ENCODE measurements at regions not wholly inside any gene's neighbourhood (a gene's known extent, or its start where the extent isn't known, plus 50 kb on each side); places are given as distances from the start of the nearest gene placed in this dataset.

GRCh38 chr2:9139491-9140443, 66.8 kb upstream of the ASAP2 start:
- no peak overlapping the region for H3K27ac ChIP-seq (replicated peaks in 1 of 4)
- intact Hi-C loops (cut with DNase I), result loop anchor here (2.0 to 5.0 kb wide), 2 partner anchors 267 to 283 kb away; partner anchors contain the start of genes CPSF3 and ITGB1BP1
- WGBS, result 37% methylated on average over 16 of the region's 19 CpGs
- H3K4me3 ChIP-seq, result no peak overlapping the region
- peaks cover 10 to 29% (median 24%) of the 10 kb centered on the region in 4 donors for H3K4me1 ChIP-seq
- DNase-seq (ENCODE audit: extremely low spot score), result peak; percentile 95
- H3K27me3 ChIP-seq, result no peaks in the 10 kb centered on the region
- TF ChIP-seq CTCF (IDR thresholded peaks at IDR 0.05), result peak; percentile 67 to 86 (median 72)
- no peak for TF ChIP-seq POLR2AphosphoS5 (IDR thresholded peaks at IDR 0.05)
- no peaks in the 10 kb centered on the region for H3K36me3 ChIP-seq
- H3K9me3 ChIP-seq, result no peaks in the 10 kb centered on the region

DNA sequence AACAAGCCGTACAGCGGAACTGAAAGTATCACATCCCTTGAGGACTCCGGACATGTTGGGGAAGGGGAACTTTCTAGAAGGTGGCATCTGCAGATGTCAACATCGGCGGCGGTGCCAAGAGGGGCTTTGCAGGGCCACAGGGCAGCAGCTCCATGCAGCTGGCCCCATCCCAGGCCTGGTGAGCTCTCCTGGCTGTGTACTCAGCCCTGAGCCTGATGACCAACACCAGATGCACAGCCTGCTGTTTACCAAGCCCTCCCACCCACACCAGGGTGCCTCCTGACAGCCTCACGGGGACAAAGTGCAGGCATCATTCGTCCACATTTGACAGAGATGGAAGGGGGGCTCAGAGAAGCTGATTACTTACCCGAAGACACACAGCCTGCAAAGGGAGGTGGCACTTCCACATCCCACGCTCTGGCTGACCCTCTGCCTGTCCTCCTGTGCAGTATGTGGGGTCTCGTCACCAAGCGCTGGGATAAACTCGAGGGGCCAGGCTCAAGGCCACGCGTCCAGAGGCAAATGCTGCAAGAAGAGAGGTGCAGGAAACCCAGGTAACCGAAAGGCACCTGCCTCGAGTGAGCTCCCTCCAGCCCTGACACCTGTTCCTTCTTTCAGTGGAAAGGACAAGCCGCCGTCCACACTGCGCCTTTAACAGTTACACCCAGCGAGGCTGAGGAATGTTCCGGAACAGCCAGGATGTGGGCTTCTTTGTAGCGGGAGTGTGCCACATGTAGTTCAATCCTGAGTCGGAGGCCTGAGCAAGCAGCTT, 69.0 kb upstream of the ASAP2 start:
- Histone ChIP-seq H3K9me3 (no peaks in the 10 kb centered on the region), H3K36me3 (no peaks in the 10 kb centered on the region), H3K4me3 (no peak overlapping the region)

GRCh38 chr2:9135822-9136558, 70.6 kb upstream of the ASAP2 start:
- TF ChIP-seq POLR2AphosphoS5 (IDR thresholded peaks at IDR 0.05), result no peak
- intact Hi-C loops (cut with DNase I), result no loop called here
- 87% methylated on average over 10 of the region's 15 CpGs for WGBS

More for the DNA sequence above, 69.0 kb upstream of the ASAP2 start:
- intact Hi-C loops (cut with DNase I), result loop anchor here (2.0 kb wide), 1 partner anchor 265 kb away; no protein-coding TSS in a partner anchor
- WGBS, result 83% methylated on average over 18 of the region's 24 CpGs
- Histone ChIP-seq H3K4me1 (peaks cover 2 to 10% (median 3%) of the 10 kb centered on the region in 4 donors), H3K27me3 (no peaks in the 10 kb centered on the region), H3K27ac (replicated peaks in 1 of 4) (no peak overlapping the region)
- DNase-seq (ENCODE audit: extremely low spot score), result no peak
- no peak for TF ChIP-seq POLR2AphosphoS5 (IDR thresholded peaks at IDR 0.05)
- no peak for TF ChIP-seq CTCF (IDR thresholded peaks at IDR 0.05)

DNA sequence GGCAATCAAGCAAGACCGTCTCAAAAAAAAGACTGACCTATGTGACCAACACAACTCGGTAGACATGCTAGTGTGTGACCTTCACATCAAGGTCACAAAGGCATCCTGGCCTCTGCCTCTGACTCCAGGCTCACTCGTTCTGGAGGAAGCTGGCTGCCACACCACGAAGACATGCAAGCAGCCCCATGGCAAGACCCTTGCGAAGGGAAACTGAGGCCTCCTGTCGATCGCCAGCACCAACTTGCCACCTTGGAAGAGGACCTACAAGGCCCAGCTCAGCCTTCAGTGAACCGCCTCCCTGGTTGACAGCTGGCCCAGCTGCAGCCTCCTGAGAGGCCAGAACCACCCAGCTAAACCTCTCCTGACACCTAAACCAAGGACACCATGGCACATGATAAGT, 79.3 kb upstream of the ASAP2 start:
- WGBS, result 97% methylated on average over 7 of the region's 8 CpGs
- intact Hi-C loops (cut with DNase I), result no loop called here
- no peak for DNase-seq (ENCODE audit: extremely low spot score)

More at GRCh38 chr2:9135822-9136558, 70.6 kb upstream of the ASAP2 start:
- no peaks in the 10 kb centered on the region for H3K9me3 ChIP-seq
- H3K27ac ChIP-seq (replicated peaks in 1 of 4), result no peak overlapping the region
- peaks cover 0 to 6% (median 0%) of the 10 kb centered on the region in 4 donors for H3K4me1 ChIP-seq
- H3K27me3 ChIP-seq, result no peaks in the 10 kb centered on the region
- no peak overlapping the region for H3K4me3 ChIP-seq
- DNase-seq (ENCODE audit: extremely low spot score), result no peak
- no peaks in the 10 kb centered on the region for H3K36me3 ChIP-seq

More for the DNA sequence above, 79.3 kb upstream of the ASAP2 start:
- Histone ChIP-seq H3K27me3 (no peaks in the 10 kb centered on the region), H3K27ac (replicated peaks in 1 of 4) (no peak overlapping the region), H3K4me3 (no peak overlapping the region), H3K9me3 (no peaks in the 10 kb centered on the region), H3K4me1 (no peaks in the 10 kb centered on the region), H3K36me3 (no peaks in the 10 kb centered on the region)
- TF ChIP-seq EP300 (IDR thresholded peaks at IDR 0.05), result no peak
- TF ChIP-seq CTCF (IDR thresholded peaks at IDR 0.05), result no peak
- TF ChIP-seq POLR2AphosphoS5 (IDR thresholded peaks at IDR 0.05), result no peak
- TF ChIP-seq POLR2A (IDR thresholded peaks at IDR 0.05; ENCODE audit: low read depth), result no peak

Data from esophagus muscularis mucosa (tissue), 4 donors.